Spleen (tissue), 11 donors: ENCODE measurements at regions not wholly inside any gene's neighbourhood (a gene's known extent, or its start where the extent isn't known, plus 50 kb on each side); places are given as distances from the start of the nearest gene placed in this dataset.

Experiments
- DNase-seq: peaks from one replicate; pipeline ENCODE4 v3.0.0-alpha.2; 2020
- H3K27ac ChIP-seq, 8 donors: fragments of 200-600 bp; sonication (generic) in 7 of 8; 1 replicate in 4 of 8; 2 replicates in 4 of 8; pipeline versions ENCODE4 v1.5.0 to v1.8.0; 2016 to 2021; ENCODE audit warnings: inconsistent platforms in 4 of 8, mild to moderate bottlenecking in 4 of 8, moderate library complexity in 1 of 8
- H3K27me3 ChIP-seq, 7 donors: fragments of 200-600 bp; sonication (generic) in 6 of 7; replicated peaks in 1 of 7; 1 replicate in 4 of 7; 2 replicates in 3 of 7; pipeline versions ENCODE4 v1.5.0 to v1.8.0; 2016 to 2021; ENCODE audit warnings: inconsistent platforms in 3 of 7, mild to moderate bottlenecking in 1 of 7
- H3K36me3 ChIP-seq, 6 donors: fragments of 200-600 bp; sonication (generic) in 5 of 6; 1 replicate in 4 of 6; 2 replicates in 2 of 6; pipeline versions ENCODE4 v1.5.0 to v1.8.0; 2016 to 2021; ENCODE audit warnings: inconsistent platforms in 2 of 6
- H3K4me1 ChIP-seq, 6 donors: fragments of 200-600 bp; sonication (generic) in 5 of 6; 1 replicate in 3 of 6; 2 replicates in 3 of 6; pipeline versions ENCODE4 v1.5.0 to v1.8.0; 2016 to 2021; ENCODE audit warnings: inconsistent platforms in 3 of 6
- H3K4me3 ChIP-seq, 8 donors: fragments of 200-600 bp; sonication (generic) in 7 of 8; 1 replicate in 4 of 8; 2 replicates in 4 of 8; pipeline versions ENCODE4 v1.5.0 to v1.8.0; 2016 to 2021; ENCODE audit warnings: inconsistent platforms in 4 of 8, mild to moderate bottlenecking in 4 of 8, moderate library complexity in 2 of 8
- H3K9me3 ChIP-seq, 8 donors: fragments of 200-600 bp; sonication (generic) in 7 of 8; 1 replicate in 4 of 8; 2 replicates in 4 of 8; pipeline versions ENCODE4 v1.5.0 to v1.8.0; 2016 to 2021; ENCODE audit warnings: inconsistent platforms in 4 of 8
- CTCF ChIP-seq, 11 experiments: fragments of 200-600 bp in 7 of 11; fragments of 450-650 bp in 4 of 11; sonication (generic) in 4 of 11; IDR thresholded peaks in 8 of 11; conservative IDR thresholded peaks in 3 of 11; 1 replicate in 7 of 11; 2 replicates in 4 of 11; pipeline versions ENCODE4 v1.4.0 to v1.8.0; 2016 to 2021; ENCODE audit warnings: antibody characterized with exemption in 11 of 11, inconsistent platforms in 4 of 11, mild to moderate bottlenecking in 1 of 11
- POLR2A ChIP-seq, 3 donors: fragments of 450-650 bp; IDR thresholded peaks; one replicate each; pipeline ENCODE4 v1.5.1; 2017; ENCODE audit warnings: antibody characterized with exemption in 3 of 3, mild to moderate bottlenecking in 1 of 3
- POLR2AphosphoS5 ChIP-seq, 3 donors: sonication (generic); formaldehyde crosslinking; IDR thresholded peaks; one replicate each; pipeline ENCODE4 v1.5.1; 2017; ENCODE audit warnings: antibody characterized with exemption in 3 of 3
- WGBS, 5 donors: extraction: QIAGEN DNeasy Blood & Tissue Kit in 3 of 5; methylation state at CpG; one replicate each; pipeline versions ENCODE4 v1.1.5 to v1.1.7; 2013 to 2018; 5-methylcytosine and 5-hydroxymethylcytosine counted together
- intact Hi-C: fragments of 100-400 bp; cut with DNase I; formaldehyde crosslinking; loops from one replicate; pipeline ENCODE4 v1.15.0; 2023; ENCODE audit warnings: low total_unique reads
- donor health status: healthy with polysubstance abuse.
- donor health status: DM: no; HTN: no; CAD: no; lungs with moderate emphysema.
- donor health status: DM: no; HTN: no; CAD: no.
- donor health status: Bipolar disorder and iron deficiency.
- donor health status: healthy.
- donor health status: DM: no; HTN: no; CAD: no.
- donor health status: DM: yes; HTN: yes; CAD: no.

GRCh38 chr2:226676618-226677017 is 123.0 kb downstream of the IRS1 start:
- Histone ChIP-seq H3K4me3 (no peak overlapping the region), H3K36me3 (no peaks in the 10 kb centered on the region), H3K9me3 (no peaks in the 10 kb centered on the region), H3K27me3 (no peaks in the 10 kb centered on the region), H3K27ac (no peak overlapping the region), H3K4me1 (peaks cover 0 to 4% (median 0%) of the 10 kb centered on the region in 6 donors)
- intact Hi-C loops, result no loop called here
- 48 to 63% (median 54%) methylated on average over 1 of the region's 1 CpG for WGBS, 5 donors
- TF ChIP-seq POLR2A (IDR thresholded peaks at IDR 0.05) (no peak), CTCF (IDR thresholded peaks at IDR 0.05 in 8 of 11, conservative IDR thresholded peaks at IDR 0.05 in 3 of 11) (no peak), POLR2AphosphoS5 (IDR thresholded peaks at IDR 0.05) (no peak)
- no peak for DNase-seq

- TF ChIP-seq CTCF (IDR thresholded peaks at IDR 0.05 in 8 of 11, conservative IDR thresholded peaks at IDR 0.05 in 3 of 11), result no peak
- TF ChIP-seq POLR2A (IDR thresholded peaks at IDR 0.05), result no peak
- no peak for TF ChIP-seq POLR2AphosphoS5 (IDR thresholded peaks at IDR 0.05)
- peaks cover 0 to 4% (median 0%) of the 10 kb centered on the region in 6 donors for H3K4me1 ChIP-seq
- intact Hi-C loops, result no loop called here
- H3K4me3 ChIP-seq, result no peak overlapping the region
- no peak for DNase-seq
- no peaks in the 10 kb centered on the region for H3K36me3 ChIP-seq
- H3K27ac ChIP-seq, result no peak overlapping the region
- 67 to 94% (median 71%) methylated on average over 2 of the region's 2 CpGs for WGBS, 5 donors
- H3K9me3 ChIP-seq, result no peaks in the 10 kb centered on the region
- peaks cover 0 to 16% (median 0%) of the 10 kb centered on the region in 7 donors for H3K27me3 ChIP-seq
These were observed 125.5 kb downstream of the IRS1 start for GRCh38 chr2:226674123-226674522.

GRCh38 chr2:226673314-226673723 is 126.3 kb downstream of the IRS1 start:
- TF ChIP-seq POLR2AphosphoS5 (IDR thresholded peaks at IDR 0.05) (no peak), POLR2A (IDR thresholded peaks at IDR 0.05) (no peak), CTCF (IDR thresholded peaks at IDR 0.05 in 8 of 11, conservative IDR thresholded peaks at IDR 0.05 in 3 of 11) (no peak)
- intact Hi-C loops, result no loop called here
- Histone ChIP-seq H3K36me3 (no peaks in the 10 kb centered on the region), H3K4me1 (peaks cover 0 to 4% (median 0%) of the 10 kb centered on the region in 6 donors), H3K27ac (no peak overlapping the region), H3K9me3 (no peaks in the 10 kb centered on the region), H3K27me3 (peaks cover 0 to 25% (median 0%) of the 10 kb centered on the region in 7 donors), H3K4me3 (no peak overlapping the region)
- 8 to 16% (median 9%) methylated on average over 4 of the region's 4 CpGs for WGBS, 5 donors
- DNase-seq, result no peak

GRCh38 chr2:226671141-226671676 is 128.4 kb downstream of the IRS1 start:
- no peak for DNase-seq
- WGBS, 5 donors, result 59 to 73% (median 65%) methylated on average over 4 of the region's 4 CpGs
- H3K27me3 ChIP-seq, result peaks cover 0 to 41% (median 0%) of the 10 kb centered on the region in 7 donors
- peaks cover 0 to 4% (median 0%) of the 10 kb centered on the region in 6 donors for H3K4me1 ChIP-seq
- intact Hi-C loops, result no loop called here
- H3K27ac ChIP-seq, result no peak overlapping the region
- TF ChIP-seq POLR2A (IDR thresholded peaks at IDR 0.05) (no peak), POLR2AphosphoS5 (IDR thresholded peaks at IDR 0.05) (no peak), CTCF (IDR thresholded peaks at IDR 0.05 in 8 of 11, conservative IDR thresholded peaks at IDR 0.05 in 3 of 11) (no peak)
- H3K9me3 ChIP-seq, result no peaks in the 10 kb centered on the region
- no peak overlapping the region for H3K4me3 ChIP-seq
- H3K36me3 ChIP-seq, result no peaks in the 10 kb centered on the region
